PC-3 (cell line): ENCODE measurements at regions not wholly inside any gene's neighbourhood (a gene's known extent, or its start where the extent isn't known, plus 50 kb on each side); places are given as distances from the start of the nearest gene placed in this dataset.

ENCODE experiments used
- ATAC-seq: fragments of 200-7000 bp; cut with Tn5 transposase; 2 replicates; pipeline ENCODE4 v1.9.1; 2020; ENCODE audit warnings: mild to moderate bottlenecking, moderate library complexity
- BruUV-seq: library from RNA; stranded (reverse); fragments of 400-500 nt; replicated peaks from 2 replicates; lab custom pipeline; 2021; lab: Mats Ljungman, UMichigan
- CTCF ChIA-PET: fragments of 300-600 bp; sonication (Branson Sonifier 250); formaldehyde crosslinking; loops from one replicate; lab custom pipeline; 2022; ENCODE audit warnings: antibody characterized with exemption; lab: Charles Lee
- POLR2A ChIA-PET: fragments of 300-600 bp; sonication (Branson Sonifier 250); formaldehyde crosslinking; loops from one replicate; lab custom pipeline; 2022; ENCODE audit warnings: antibody characterized with exemption; ENCODE audit not compliant: unreplicated experiment; lab: Charles Lee
- DNase-seq: peaks from one replicate; pipeline ENCODE4 v3.0.0-alpha.2; 2015
- H2AFZ ChIP-seq: fragments of 300-600 bp; sonication (generic); 2 replicates; pipeline ENCODE4 v1.6.0; 2016; ENCODE audit warnings: antibody characterized with exemption, low read length
- H3F3A ChIP-seq: fragments of 300-600 bp; sonication (generic); one replicate; pipeline ENCODE4 v1.6.0; 2017; ENCODE audit warnings: antibody characterized with exemption, low read length, control low read depth, mild to moderate bottlenecking; ENCODE audit not compliant: unreplicated experiment
- H3K27ac ChIP-seq: fragments of 300-600 bp; sonication (generic); 2 replicates; pipeline ENCODE4 v1.5.1; 2016; ENCODE audit warnings: mild to moderate bottlenecking, low read length
- H3K27me3 ChIP-seq: fragments of 300-600 bp; sonication (generic); 2 replicates; pipeline ENCODE4 v1.6.1; 2016; ENCODE audit warnings: low read length, mixed read lengths
- H3K36me3 ChIP-seq: fragments of 300-600 bp; sonication (generic); 2 replicates; pipeline ENCODE4 v1.6.1; 2016; ENCODE audit warnings: low read depth, mixed run types, low read length, mixed read lengths
- H3K4me1 ChIP-seq: fragments of 300-600 bp; sonication (generic); 2 replicates; pipeline ENCODE4 v1.5.1; 2016; ENCODE audit warnings: low read length; ENCODE audit not compliant: insufficient read depth
- H3K4me2 ChIP-seq: fragments of 300-600 bp; sonication (generic); 2 replicates; pipeline ENCODE4 v1.6.0; 2016; ENCODE audit warnings: low read length
- H3K4me3 ChIP-seq: fragments of 300-600 bp; sonication (generic); 2 replicates; pipeline ENCODE4 v1.5.1; 2016; ENCODE audit warnings: mild to moderate bottlenecking, low read length, mixed read lengths
- H3K79me2 ChIP-seq: fragments of 300-600 bp; sonication (generic); 2 replicates; pipeline ENCODE4 v1.6.1; 2017; ENCODE audit warnings: low read length, mixed read lengths
- H3K9ac ChIP-seq: fragments of 300-600 bp; sonication (generic); 2 replicates; pipeline ENCODE4 v1.6.0; 2016; ENCODE audit warnings: mild to moderate bottlenecking, low read length
- H3K9me2 ChIP-seq: fragments of 300-600 bp; sonication (generic); replicated peaks from 2 replicates; pipeline ENCODE4 v1.6.1; 2016; ENCODE audit warnings: mixed run types, low read length, mixed read lengths
- H3K9me3 ChIP-seq: fragments of 300-600 bp; sonication (generic); 2 replicates; pipeline ENCODE4 v1.6.1; 2016; ENCODE audit warnings: low read length, mixed read lengths
- H4K20me1 ChIP-seq: fragments of 300-600 bp; sonication (generic); 2 replicates; pipeline ENCODE4 v1.6.1; 2016; ENCODE audit warnings: low read length, mixed read lengths
- EZH2 ChIP-seq: fragments of 300-600 bp; sonication (generic); IDR thresholded peaks from one replicate; pipeline ENCODE4 v1.6.1; 2017; ENCODE audit warnings: antibody characterized with exemption, mild to moderate bottlenecking, low read length; ENCODE audit not compliant: unreplicated experiment
- EZH2phosphoT487 ChIP-seq: fragments of 300-600 bp; sonication (generic); IDR thresholded peaks from 2 replicates; pipeline ENCODE4 v1.6.1; 2018; ENCODE audit warnings: mild to moderate bottlenecking, antibody characterized with exemption, low read length, borderline replicate concordance
- intact Hi-C: fragments of 100-400 bp; cut with micrococcal nuclease; formaldehyde crosslinking; loops from 2 replicates; pipeline ENCODE4 v1.9.0; 2023
- TF ChIP-seq, protein P1 (sequence below): fragments of 300-600 bp; sonication (generic); conservative IDR thresholded peaks from 2 replicates; pipeline ENCODE4 v1.5.1; 2017; ENCODE audit warnings: antibody characterized with exemption, low read depth, mild to moderate bottlenecking, low read length

GRCh38 chr6:170136541-170137175 is 154.2 kb downstream of the DLL1 start:
- no peaks in the 10 kb centered on the region for H3K36me3 ChIP-seq
- ChIA-PET CTCF (no interaction called here), POLR2A (no interaction called here)
- H3F3A ChIP-seq, result no peaks in the 10 kb centered on the region
- DNase-seq (no peak), ATAC-seq (no peak)
- H2AFZ ChIP-seq, result no peak overlapping the region
- TF ChIP-seq EZH2 (no peak), EZH2phosphoT487 (no peak)
- TF ChIP-seq, protein P1, sequence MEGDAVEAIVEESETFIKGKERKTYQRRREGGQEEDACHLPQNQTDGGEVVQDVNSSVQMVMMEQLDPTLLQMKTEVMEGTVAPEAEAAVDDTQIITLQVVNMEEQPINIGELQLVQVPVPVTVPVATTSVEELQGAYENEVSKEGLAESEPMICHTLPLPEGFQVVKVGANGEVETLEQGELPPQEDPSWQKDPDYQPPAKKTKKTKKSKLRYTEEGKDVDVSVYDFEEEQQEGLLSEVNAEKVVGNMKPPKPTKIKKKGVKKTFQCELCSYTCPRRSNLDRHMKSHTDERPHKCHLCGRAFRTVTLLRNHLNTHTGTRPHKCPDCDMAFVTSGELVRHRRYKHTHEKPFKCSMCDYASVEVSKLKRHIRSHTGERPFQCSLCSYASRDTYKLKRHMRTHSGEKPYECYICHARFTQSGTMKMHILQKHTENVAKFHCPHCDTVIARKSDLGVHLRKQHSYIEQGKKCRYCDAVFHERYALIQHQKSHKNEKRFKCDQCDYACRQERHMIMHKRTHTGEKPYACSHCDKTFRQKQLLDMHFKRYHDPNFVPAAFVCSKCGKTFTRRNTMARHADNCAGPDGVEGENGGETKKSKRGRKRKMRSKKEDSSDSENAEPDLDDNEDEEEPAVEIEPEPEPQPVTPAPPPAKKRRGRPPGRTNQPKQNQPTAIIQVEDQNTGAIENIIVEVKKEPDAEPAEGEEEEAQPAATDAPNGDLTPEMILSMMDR, result no peak
- BruUV-seq, result no TSS peak
- no peak overlapping the region for H3K9ac ChIP-seq
- H3K79me2 ChIP-seq, result no peaks in the 10 kb centered on the region
- no peak overlapping the region for H3K4me2 ChIP-seq
- H3K9me2 ChIP-seq, result no peaks in the 10 kb centered on the region
- H3K4me3 ChIP-seq, result no peak overlapping the region
- intact Hi-C loops, result no loop called here
- H3K27me3 ChIP-seq, result no peaks in the 10 kb centered on the region
- no peaks in the 10 kb centered on the region for H4K20me1 ChIP-seq
- no peaks in the 10 kb centered on the region for H3K9me3 ChIP-seq
- no peaks in the 10 kb centered on the region for H3K4me1 ChIP-seq
- no peak overlapping the region for H3K27ac ChIP-seq

DNA sequence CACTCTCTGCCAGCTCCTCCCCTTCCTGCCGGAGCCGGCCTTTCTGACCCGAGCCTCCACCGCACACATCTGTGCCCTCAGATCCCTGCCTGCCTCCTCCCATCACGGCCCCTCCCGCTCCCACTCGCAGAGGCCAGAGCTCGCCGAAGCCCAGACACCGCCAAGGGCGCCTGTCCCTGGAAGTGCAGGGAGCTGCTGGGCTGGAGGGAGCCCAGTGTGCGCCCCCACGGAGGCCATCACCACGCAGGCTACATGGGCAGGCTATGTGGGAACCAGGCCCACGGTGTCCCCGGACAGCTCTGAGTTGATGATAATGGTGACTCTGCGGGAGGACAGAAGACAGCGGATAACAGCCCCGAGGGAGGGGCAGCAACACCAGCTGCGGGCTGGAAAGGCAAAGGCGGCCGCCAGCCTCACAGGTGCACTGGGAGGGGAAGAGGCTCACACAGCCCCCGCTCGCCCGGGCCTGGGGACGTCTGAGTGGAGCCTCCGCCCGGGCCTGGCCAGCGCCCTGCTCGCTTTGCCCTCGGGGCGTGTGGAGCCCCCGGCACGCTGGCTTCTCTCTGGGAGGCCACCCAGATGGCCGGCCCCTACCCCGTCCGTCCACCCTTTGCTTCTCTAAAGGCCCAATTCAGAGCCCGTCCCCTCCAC is 154.9 kb downstream of the DLL1 start:
- Histone ChIP-seq H3K79me2 (no peaks in the 10 kb centered on the region), H3K27me3 (no peaks in the 10 kb centered on the region), H3K9ac (no peak overlapping the region), H3K9me3 (no peaks in the 10 kb centered on the region), H3K36me3 (no peaks in the 10 kb centered on the region), H3K4me2 (no peak overlapping the region), H3F3A (no peaks in the 10 kb centered on the region), H2AFZ (no peak overlapping the region), H3K4me1 (no peaks in the 10 kb centered on the region), H4K20me1 (no peaks in the 10 kb centered on the region), H3K27ac (no peak overlapping the region), H3K9me2 (no peaks in the 10 kb centered on the region), H3K4me3 (no peak overlapping the region)
- no TSS peak for BruUV-seq
- POLR2A ChIA-PET, result no interaction called here
- CTCF ChIA-PET, result no interaction called here
- TF ChIP-seq EZH2 (no peak), EZH2phosphoT487 (no peak)
- TF ChIP-seq, protein P1, result no peak
- DNase-seq, result no peak
- no peak for ATAC-seq
- intact Hi-C loops, result no loop called here

DNA sequence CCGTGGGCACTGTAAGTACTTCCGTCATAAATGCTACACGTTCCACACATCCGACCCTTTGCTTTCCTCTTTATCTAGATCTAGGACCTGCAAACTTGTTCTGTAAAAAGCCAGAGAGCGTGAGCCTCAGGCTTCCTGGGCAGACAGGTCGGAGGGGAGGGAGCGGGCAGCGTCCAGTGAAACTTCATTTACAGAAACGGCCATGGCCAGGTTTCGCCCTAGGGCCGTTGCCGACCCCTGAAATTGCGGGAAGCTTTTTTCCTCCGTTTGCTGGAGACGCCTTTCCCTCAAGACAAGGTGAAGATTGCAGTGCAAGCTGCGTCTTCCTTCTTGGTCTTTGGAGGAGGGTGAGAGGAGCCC is 155.4 kb downstream of the DLL1 start:
- no peak for ATAC-seq

More for the DNA sequence above, 155.4 kb downstream of the DLL1 start:
- no TSS peak for BruUV-seq
- Histone ChIP-seq H3K27me3 (no peaks in the 10 kb centered on the region), H3K27ac (no peak overlapping the region), H3K4me1 (no peaks in the 10 kb centered on the region), H2AFZ (no peak overlapping the region), H3K4me2 (no peak overlapping the region), H3K9me2 (no peaks in the 10 kb centered on the region), H3K9ac (no peak overlapping the region), H3F3A (no peaks in the 10 kb centered on the region), H3K36me3 (no peaks in the 10 kb centered on the region), H3K9me3 (no peaks in the 10 kb centered on the region), H3K79me2 (no peaks in the 10 kb centered on the region), H3K4me3 (no peak overlapping the region), H4K20me1 (no peaks in the 10 kb centered on the region)
- TF ChIP-seq EZH2phosphoT487, result no peak
- no peak for TF ChIP-seq EZH2
- TF ChIP-seq, protein P1, result no peak
- DNase-seq, result no peak
- intact Hi-C loops, result no loop called here
- ChIA-PET CTCF (no interaction called here), POLR2A (no interaction called here)
